Activated CD8-positive, alpha-beta T cell treated with anti-CD3 and anti-CD28 coated beads, Interleukin-2, amount 10 ng/mL, durations not matched to agents 7 days and 5 days (primary cell): ENCODE measurements at regions not wholly inside any gene's neighbourhood (a gene's known extent, or its start where the extent isn't known, plus 50 kb on each side); places are given as distances from the start of the nearest gene placed in this dataset.

ENCODE experiments used
- ATAC-seq: fragments of 150-1000 bp; cut with Tn5 transposase; one replicate; pipeline ENCODE4 v1.10.0; 2021; ENCODE audit warnings: moderate library complexity
- CTCF ChIA-PET: fragments of 350-600 bp; sonication (Branson Sonifier 250); formaldehyde crosslinking; loops from one replicate; lab custom pipeline; 2021; ENCODE audit warnings: antibody characterized with exemption; lab: Charles Lee
- POLR2A ChIA-PET: fragments of 350-600 bp; sonication (Branson Sonifier 250); formaldehyde crosslinking; loops from one replicate; lab custom pipeline; 2021; ENCODE audit warnings: antibody characterized with exemption; lab: Charles Lee
- DNase-seq: peaks from one replicate; pipeline ENCODE4 v3.0.0-alpha.2; 2020
- H3K27ac Mint-ChIP-seq: one replicate; pipeline ENCODE4 v1.8.0; 2021; ENCODE audit warnings: mild to moderate bottlenecking, mixed read lengths
- H3K27me3 Mint-ChIP-seq: one replicate; pipeline ENCODE4 v1.8.0; 2021; ENCODE audit warnings: low read depth, mixed read lengths
- H3K36me3 Mint-ChIP-seq: one replicate; pipeline ENCODE4 v1.8.0; 2021; ENCODE audit warnings: low read depth, mixed read lengths
- H3K4me1 Mint-ChIP-seq: one replicate; pipeline ENCODE4 v1.8.0; 2021; ENCODE audit warnings: low read depth, mixed read lengths
- H3K4me3 Mint-ChIP-seq: one replicate; pipeline ENCODE4 v1.8.0; 2021; ENCODE audit warnings: mild to moderate bottlenecking, mixed read lengths
- H3K9me3 Mint-ChIP-seq: one replicate; pipeline ENCODE4 v1.8.0; 2022; ENCODE audit warnings: mixed read lengths; ENCODE audit not compliant: insufficient read depth

DNA sequence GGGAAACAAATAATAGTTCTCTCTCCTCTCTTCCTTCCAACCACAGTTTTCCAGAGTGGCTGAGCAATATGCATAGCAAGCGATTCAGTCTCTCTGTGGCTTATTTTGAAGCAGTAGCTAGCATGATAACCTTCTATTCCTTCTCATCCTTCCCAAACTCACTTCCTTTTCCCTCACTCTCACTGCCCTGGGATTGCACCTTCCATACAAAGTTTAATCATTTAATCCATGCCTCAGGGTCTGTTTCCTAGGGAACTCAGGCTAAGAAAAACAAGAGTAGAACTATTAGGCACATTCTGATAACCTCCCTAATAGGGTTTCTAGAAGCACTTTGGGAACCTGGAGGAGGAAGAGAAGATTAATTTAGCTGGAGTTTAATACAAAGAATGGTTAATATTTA, 97.7 kb upstream of the S1PR1 start:
- Mint-ChIP-seq H3K27ac (no peak overlapping the region), H3K36me3 (peaks cover 11% of the 10 kb centered on the region), H3K27me3 (no peaks in the 10 kb centered on the region), H3K9me3 (peaks cover 3% of the 10 kb centered on the region), H3K4me1 (peaks cover 54% of the 10 kb centered on the region), H3K4me3 (no peak overlapping the region)
- ChIA-PET POLR2A (interaction anchor here (0.6 to 3.6 kb wide), 4 partner anchors 40 to 100 kb away, joined by 3 to 38 read pairs (median 8); no protein-coding TSS in a partner anchor), CTCF (interaction anchor here (0.6 to 9.1 kb wide), 8 partner anchors 18 to 219 kb away, joined by 3 to 165 read pairs (median 4); partner anchors contain the start of gene S1PR1)
- DNase-seq: no peak
- ATAC-seq: no peak

DNA sequence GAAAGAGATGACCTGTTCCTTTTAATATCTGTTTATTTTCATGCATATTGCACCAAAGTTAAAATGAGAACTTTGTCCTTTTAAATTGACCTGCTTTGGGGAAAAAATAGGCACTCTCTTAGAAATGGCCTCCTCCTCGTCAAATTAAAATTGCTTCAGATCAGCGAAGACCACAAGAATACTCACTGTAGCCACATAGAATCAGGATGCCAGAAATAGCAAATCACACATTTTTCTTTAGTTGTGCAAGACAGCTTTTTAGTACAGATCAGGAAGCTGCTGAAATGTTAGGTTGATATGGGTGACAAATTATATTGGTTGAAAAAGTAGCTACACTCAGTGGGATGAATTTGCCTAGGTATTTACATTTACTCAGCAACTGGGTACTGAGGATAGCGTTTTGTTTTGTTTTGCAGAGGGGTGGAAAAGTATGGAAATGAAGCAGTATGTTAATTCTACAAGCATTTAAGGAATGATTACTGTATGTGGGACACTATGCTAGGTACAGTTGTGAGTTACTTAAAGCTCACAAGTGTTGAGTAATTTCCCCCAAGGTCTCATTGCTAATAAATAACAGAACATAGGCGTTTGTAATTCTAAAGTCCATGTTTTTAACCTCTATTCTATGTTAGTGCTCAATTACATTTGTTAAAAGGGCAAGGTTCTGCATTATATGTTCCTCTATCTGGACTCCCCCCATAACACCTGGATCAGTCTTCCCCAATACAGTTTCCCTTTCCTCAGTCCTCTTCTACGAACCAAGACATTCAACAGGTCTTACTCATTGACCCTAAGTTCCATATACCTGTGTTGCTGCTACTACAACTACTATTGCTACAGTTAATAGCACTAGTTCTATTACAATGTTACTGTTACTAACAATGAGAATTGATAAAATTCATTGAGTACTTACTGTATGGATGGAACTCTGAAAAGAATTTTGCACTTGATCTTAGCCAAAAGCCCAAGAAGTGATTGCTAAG, 99.4 kb upstream of the S1PR1 start:
- peak; percentile 54 for ATAC-seq

DNA sequence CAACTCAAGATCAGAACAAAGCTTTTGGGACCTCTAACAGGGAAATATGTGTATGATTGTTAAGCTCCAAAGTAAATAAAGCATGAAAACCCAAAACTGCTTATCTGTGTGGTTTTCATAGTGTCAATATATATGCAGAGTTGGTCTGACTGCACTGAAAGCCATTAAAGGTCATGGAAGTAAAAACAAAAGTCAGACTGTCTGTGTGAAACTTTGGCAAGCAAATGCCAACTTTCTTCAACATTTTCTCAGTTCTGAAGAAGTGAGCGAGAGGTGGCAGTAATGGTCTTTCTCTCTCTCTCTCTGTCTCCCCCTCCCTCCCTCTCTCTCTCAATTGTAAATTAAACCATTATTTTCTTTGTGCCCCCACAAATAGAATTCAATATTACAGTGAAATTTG, 100.1 kb upstream of the S1PR1 start:
- Mint-ChIP-seq H3K9me3 (no peaks in the 10 kb centered on the region), H3K4me1 (peaks cover 67% of the 10 kb centered on the region), H3K27ac (peak overlapping the region; percentile 83), H3K36me3 (peaks cover 12% of the 10 kb centered on the region), H3K27me3 (no peaks in the 10 kb centered on the region), H3K4me3 (peak overlapping the region; percentile 42)
- POLR2A ChIA-PET: interaction anchor here (0.6 to 3.6 kb wide), 5 partner anchors 13 to 109 kb away, joined by 3 to 38 read pairs (median 7); partner anchors contain the start of gene S1PR1
- DNase-seq: peak; percentile 56
- ATAC-seq: peak; percentile 73
- CTCF ChIA-PET: interaction anchor here (0.6 to 9.1 kb wide), 33 partner anchors 9 to 240 kb away, joined by 3 to 165 read pairs (median 4); partner anchors contain the start of gene S1PR1

More for the DNA sequence above, 99.4 kb upstream of the S1PR1 start:
- DNase-seq: no peak
- Mint-ChIP-seq H3K27me3 (no peaks in the 10 kb centered on the region), H3K4me3 (peak overlapping the region; percentile 42), H3K27ac (peak overlapping the region; percentile 83), H3K4me1 (peaks cover 63% of the 10 kb centered on the region), H3K36me3 (peaks cover 12% of the 10 kb centered on the region), H3K9me3 (no peaks in the 10 kb centered on the region)
- ChIA-PET POLR2A (interaction anchor here (0.6 to 3.6 kb wide), 5 partner anchors 41 to 108 kb away, joined by 3 to 38 read pairs (median 7); partner anchors contain the start of gene S1PR1), CTCF (interaction anchor here (0.7 to 9.1 kb wide), 26 partner anchors 10 to 220 kb away, joined by 3 to 165 read pairs (median 4); partner anchors contain the start of gene S1PR1)

DNA sequence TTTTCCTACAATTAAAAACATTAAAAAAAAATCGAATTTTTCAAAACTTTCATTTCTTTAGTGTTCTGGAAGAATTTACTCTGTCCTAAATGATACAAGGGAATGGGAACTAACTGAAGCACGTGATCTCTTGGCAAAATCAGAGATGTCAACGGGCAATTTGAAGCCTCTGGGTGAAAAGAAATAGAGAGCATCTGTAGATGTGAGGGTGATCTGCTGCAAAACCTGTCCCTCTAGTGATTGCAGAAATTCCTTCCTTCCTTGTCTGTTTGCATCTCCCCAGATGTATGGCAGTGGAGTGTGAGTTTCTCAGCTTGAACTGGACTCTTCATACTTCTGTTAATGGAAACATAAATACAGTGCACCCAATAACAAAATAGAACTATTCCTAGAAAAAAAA, 100.5 kb upstream of the S1PR1 start:
- H3K27me3 Mint-ChIP-seq: no peaks in the 10 kb centered on the region
- POLR2A ChIA-PET: interaction anchor here (0.6 to 3.6 kb wide), 4 partner anchors 13 to 103 kb away, joined by 3 to 38 read pairs (median 16); partner anchors contain the start of gene S1PR1
- DNase-seq (no peak), ATAC-seq (peak; percentile 18)
- no peak overlapping the region for H3K4me3 Mint-ChIP-seq
- peak overlapping the region; percentile 31 for H3K27ac Mint-ChIP-seq
- H3K4me1 Mint-ChIP-seq: peaks cover 72% of the 10 kb centered on the region
- H3K9me3 Mint-ChIP-seq: no peaks in the 10 kb centered on the region
- CTCF ChIA-PET: interaction anchor here (0.6 to 9.1 kb wide), 29 partner anchors 9 to 241 kb away, joined by 3 to 165 read pairs (median 4); partner anchors contain the start of gene S1PR1
- H3K36me3 Mint-ChIP-seq: peaks cover 12% of the 10 kb centered on the region

DNA sequence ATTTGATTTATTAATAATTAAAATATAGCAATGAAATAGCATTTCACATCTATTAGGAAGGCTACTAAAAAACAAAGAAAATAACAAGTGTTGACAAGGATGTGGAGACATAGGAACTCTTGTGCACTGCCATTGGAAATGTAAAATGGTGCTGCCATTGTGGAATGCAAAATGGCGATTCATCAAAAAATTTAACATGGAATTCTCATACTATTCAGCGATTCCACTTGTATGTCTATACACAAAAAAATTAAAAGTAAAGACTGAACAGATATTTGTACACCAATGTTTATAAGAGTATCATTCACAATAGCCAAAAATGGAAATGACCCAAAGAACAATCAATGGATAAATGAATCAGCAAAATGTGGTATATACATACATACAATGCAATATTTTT, 101.3 kb upstream of the S1PR1 start:
- ATAC-seq: no peak
- H3K4me1 Mint-ChIP-seq: peaks cover 80% of the 10 kb centered on the region
- H3K27ac Mint-ChIP-seq: no peak overlapping the region
- POLR2A ChIA-PET: interaction anchor here (2.0 to 3.6 kb wide), 3 partner anchors 101 to 104 kb away, joined by 4 to 38 read pairs (median 25); partner anchors contain the start of gene S1PR1
- peaks cover 12% of the 10 kb centered on the region for H3K36me3 Mint-ChIP-seq
- H3K27me3 Mint-ChIP-seq: no peaks in the 10 kb centered on the region
- H3K4me3 Mint-ChIP-seq: no peak overlapping the region
- no peak for DNase-seq
- H3K9me3 Mint-ChIP-seq: no peaks in the 10 kb centered on the region
- CTCF ChIA-PET: interaction anchor here (1.2 to 9.1 kb wide), 6 partner anchors 8 to 183 kb away, joined by 3 to 165 read pairs (median 12); partner anchors contain the start of gene S1PR1

DNA sequence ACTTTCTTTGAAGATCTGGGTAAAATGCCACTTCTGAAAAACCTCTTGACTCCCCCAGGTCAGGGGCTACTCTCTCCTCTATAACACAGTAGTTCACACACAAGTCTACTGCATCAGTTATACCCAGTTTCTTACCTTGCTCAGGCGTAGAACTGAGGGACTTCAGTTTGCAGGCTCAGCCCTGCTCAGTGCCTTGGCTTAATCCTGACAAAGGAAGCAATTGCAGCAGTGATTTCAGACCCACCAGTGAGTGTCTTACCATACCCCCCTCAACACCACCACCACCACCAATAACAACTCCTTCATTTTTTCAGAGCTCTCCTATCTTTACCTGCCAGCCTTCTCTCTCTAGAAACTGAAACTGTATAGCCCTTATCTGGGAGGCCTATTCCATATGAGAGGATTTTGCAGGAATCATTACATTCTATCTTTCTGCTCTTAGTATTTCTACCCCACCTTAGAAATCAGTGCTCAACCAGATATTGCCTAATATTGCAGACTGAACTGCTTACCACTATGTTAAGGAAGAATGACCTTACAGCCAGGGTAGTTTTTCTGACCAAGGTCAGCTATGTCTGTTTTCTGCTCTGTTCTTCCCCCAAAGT, 105.5 kb upstream of the S1PR1 start:
- Mint-ChIP-seq H3K36me3 (peaks cover 9% of the 10 kb centered on the region), H3K27ac (peak overlapping the region; percentile 18), H3K27me3 (no peaks in the 10 kb centered on the region), H3K4me1 (peaks cover 79% of the 10 kb centered on the region), H3K4me3 (no peak overlapping the region), H3K9me3 (no peaks in the 10 kb centered on the region)
- no peak for DNase-seq
- CTCF ChIA-PET: interaction anchor here (1.0 to 5.0 kb wide), 6 partner anchors 9 to 156 kb away, joined by 3 to 39 read pairs (median 12); no protein-coding TSS in a partner anchor
- no peak for ATAC-seq
- POLR2A ChIA-PET: interaction anchor here (1.2 to 4.7 kb wide), 3 partner anchors 50 to 107 kb away, joined by 3 to 63 read pairs (median 4); partner anchors contain the start of gene S1PR1

DNA sequence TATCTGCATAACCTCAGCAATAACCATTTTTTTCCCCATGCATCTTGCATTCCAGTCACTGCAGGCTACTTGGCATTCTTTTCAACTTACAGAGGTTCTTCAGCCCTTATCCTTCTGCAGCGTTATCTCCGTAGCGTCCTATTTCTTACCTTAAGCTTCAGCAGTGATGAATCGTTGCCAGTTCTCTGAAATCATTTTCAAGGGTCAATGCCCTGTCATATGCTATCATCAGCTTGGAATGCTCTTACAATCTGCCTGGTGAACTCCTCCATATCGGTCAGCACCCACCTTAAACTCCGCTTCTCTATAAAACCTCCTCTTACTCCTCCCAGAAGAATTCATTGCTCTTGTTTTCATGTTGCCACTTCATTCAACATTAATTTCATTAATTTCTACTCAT, 105.1 kb upstream of the DPH5 start:
- H3K27ac Mint-ChIP-seq: peak overlapping the region; percentile 1

DNA sequence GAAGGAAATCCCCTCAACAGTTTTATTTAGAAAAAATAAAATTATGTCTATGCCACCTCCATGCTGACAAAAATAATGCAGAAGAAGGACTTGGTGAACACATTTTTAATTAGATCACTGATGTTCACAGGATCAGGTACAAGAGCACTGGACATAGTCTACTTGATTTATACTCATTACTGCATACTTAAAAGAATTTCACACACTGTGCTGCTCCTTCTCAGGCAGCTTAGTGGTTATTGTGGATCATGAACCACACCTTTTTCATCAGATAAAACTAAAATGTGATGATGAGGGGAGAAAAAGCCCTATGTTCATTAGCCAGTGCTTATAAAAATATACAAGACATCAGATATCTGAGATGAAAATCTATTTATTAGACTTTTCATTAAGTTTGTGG, 103.3 kb upstream of the DPH5 start:
- Mint-ChIP-seq H3K4me1 (peaks cover 75% of the 10 kb centered on the region), H3K9me3 (no peaks in the 10 kb centered on the region), H3K4me3 (peak overlapping the region; percentile 58), H3K36me3 (peaks cover 12% of the 10 kb centered on the region), H3K27ac (peak overlapping the region; percentile 81), H3K27me3 (no peaks in the 10 kb centered on the region)
- ATAC-seq (peak; percentile 72), DNase-seq (no peak)
- ChIA-PET POLR2A (interaction anchor here (0.7 to 4.7 kb wide), 4 partner anchors 16 to 154 kb away, joined by 4 to 63 read pairs (median 7); partner anchors contain the start of gene S1PR1), CTCF (interaction anchor here (1.1 to 5.0 kb wide), 7 partner anchors 8 to 162 kb away, joined by 3 to 39 read pairs (median 18); no protein-coding TSS in a partner anchor)

More for the DNA sequence above, 105.1 kb upstream of the DPH5 start:
- no peak overlapping the region for H3K4me3 Mint-ChIP-seq
- no peaks in the 10 kb centered on the region for H3K9me3 Mint-ChIP-seq
- H3K4me1 Mint-ChIP-seq: peaks cover 72% of the 10 kb centered on the region
- POLR2A ChIA-PET: interaction anchor here (1.0 to 4.7 kb wide), 4 partner anchors 74 to 179 kb away, joined by 3 to 63 read pairs (median 4); partner anchors contain the start of gene S1PR1
- DNase-seq (no peak), ATAC-seq (no peak)
- H3K36me3 Mint-ChIP-seq: peaks cover 9% of the 10 kb centered on the region
- H3K27me3 Mint-ChIP-seq: no peaks in the 10 kb centered on the region
- CTCF ChIA-PET: interaction anchor here (1.0 to 5.0 kb wide), 7 partner anchors 8 to 179 kb away, joined by 3 to 39 read pairs (median 9); no protein-coding TSS in a partner anchor

DNA sequence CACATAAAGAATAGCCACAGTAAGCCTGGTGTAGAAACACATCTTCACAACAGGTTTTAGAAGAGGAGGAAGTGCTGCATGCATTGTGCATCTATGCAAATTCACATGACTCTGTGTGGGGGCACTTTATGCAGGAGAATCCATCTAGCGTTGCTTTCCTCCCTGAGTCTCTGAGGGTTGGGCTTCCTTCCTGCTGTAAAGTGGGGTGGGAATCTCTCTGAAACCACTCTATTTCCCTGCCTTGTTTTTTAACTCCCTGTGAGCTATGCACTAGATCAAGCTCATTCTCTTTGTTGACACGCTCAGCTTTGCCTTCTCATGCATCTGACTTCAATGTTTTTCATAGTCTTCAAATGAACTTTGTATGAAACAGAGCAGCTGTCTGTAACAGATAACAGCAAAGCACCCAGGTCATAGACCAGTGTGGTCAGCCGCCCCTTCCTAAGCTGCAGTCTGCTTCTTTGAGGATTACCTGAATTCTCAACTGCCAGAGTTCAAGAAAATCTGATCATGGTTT, 102.7 kb upstream of the DPH5 start:
- ChIA-PET POLR2A (interaction anchor here (0.6 to 4.7 kb wide), 4 partner anchors 16 to 110 kb away, joined by 3 to 63 read pairs (median 7); partner anchors contain the start of gene S1PR1), CTCF (interaction anchor here (1.1 to 5.0 kb wide), 5 partner anchors 8 to 159 kb away, joined by 3 to 39 read pairs (median 20); no protein-coding TSS in a partner anchor)
- peak; percentile 47 for DNase-seq
- peak; percentile 74 for ATAC-seq
- Mint-ChIP-seq H3K4me1 (peaks cover 78% of the 10 kb centered on the region), H3K9me3 (no peaks in the 10 kb centered on the region), H3K36me3 (peaks cover 15% of the 10 kb centered on the region), H3K4me3 (peak overlapping the region; percentile 58), H3K27me3 (no peaks in the 10 kb centered on the region), H3K27ac (peak overlapping the region; percentile 81)

DNA sequence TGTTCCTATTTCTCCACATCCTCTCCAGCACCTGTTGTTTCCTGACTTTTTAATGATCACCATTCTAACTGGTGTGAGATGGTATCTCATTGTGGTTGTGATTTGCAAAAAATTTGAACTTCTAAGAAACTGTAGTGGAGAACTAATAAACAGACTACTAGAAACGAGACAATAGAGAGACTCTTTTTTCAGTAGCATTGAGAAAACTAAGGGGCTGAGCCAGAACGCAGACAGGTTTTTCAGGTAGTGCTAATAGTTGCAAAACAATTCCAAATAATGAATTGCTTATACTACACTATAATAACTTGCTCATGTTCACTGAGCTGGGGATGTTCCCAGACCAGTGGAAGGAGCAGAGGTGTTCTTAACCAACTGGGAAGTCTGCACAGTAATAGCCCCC, 98.8 kb upstream of the DPH5 start:
- Mint-ChIP-seq H3K27me3 (no peaks in the 10 kb centered on the region), H3K36me3 (peaks cover 25% of the 10 kb centered on the region), H3K9me3 (no peaks in the 10 kb centered on the region), H3K4me3 (no peak overlapping the region), H3K4me1 (peaks cover 81% of the 10 kb centered on the region), H3K27ac (no peak overlapping the region)
- CTCF ChIA-PET: interaction anchor here (1.3 to 3.0 kb wide), 4 partner anchors 9 to 165 kb away, joined by 4 to 19 read pairs (median 6); no protein-coding TSS in a partner anchor
- ATAC-seq (no peak), DNase-seq (no peak)
- POLR2A ChIA-PET: interaction anchor here (0.6 to 1.7 kb wide), 2 partner anchors 12 kb away, joined by 3 to 4 read pairs; no protein-coding TSS in a partner anchor
